GM12875 (cell line): ENCODE measurements at regions not wholly inside any gene's neighbourhood (a gene's known extent, or its start where the extent isn't known, plus 50 kb on each side); places are given as distances from the start of the nearest gene placed in this dataset.

ENCODE experiments used
- H3K4me3 ChIP-seq: one replicate; pipeline ENCODE4 v1.5.1; 2011; ENCODE audit warnings: low read depth, low read length, control low read depth
- CTCF ChIP-seq: IDR thresholded peaks from 2 replicates; pipeline ENCODE4 v1.5.1; 2011; ENCODE audit warnings: low read depth, mild to moderate bottlenecking, control low read depth, inconsistent platforms, low read length, moderate library complexity, borderline replicate concordance; ENCODE audit not compliant: insufficient read depth

- no peak for TF ChIP-seq CTCF
- no peak overlapping the region for H3K4me3 ChIP-seq
Observed at GRCh38 chr4:71259911-71260331, 78.9 kb upstream of the SLC4A4 start.

DNA sequence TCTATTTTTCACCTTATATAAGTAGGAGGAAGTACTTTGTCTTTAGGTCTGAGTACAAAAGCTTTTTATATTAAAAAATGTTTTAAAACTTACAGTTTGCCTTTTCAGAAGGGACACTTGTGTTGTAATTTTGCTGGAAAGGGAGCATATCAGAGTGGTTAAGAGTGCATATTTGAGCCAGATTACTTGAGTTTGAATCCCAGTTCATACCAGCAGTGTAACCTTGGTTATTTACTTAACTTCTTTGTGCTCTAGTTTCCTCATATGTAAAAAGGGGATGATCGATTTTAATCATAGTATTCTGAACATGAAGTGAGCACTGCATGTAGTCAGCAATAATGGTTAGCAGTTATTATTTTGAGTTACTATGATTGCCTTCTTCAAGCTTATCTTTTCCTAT, 78.3 kb upstream of the SLC4A4 start:
- no peak for TF ChIP-seq CTCF
- H3K4me3 ChIP-seq, result no peak overlapping the region

DNA sequence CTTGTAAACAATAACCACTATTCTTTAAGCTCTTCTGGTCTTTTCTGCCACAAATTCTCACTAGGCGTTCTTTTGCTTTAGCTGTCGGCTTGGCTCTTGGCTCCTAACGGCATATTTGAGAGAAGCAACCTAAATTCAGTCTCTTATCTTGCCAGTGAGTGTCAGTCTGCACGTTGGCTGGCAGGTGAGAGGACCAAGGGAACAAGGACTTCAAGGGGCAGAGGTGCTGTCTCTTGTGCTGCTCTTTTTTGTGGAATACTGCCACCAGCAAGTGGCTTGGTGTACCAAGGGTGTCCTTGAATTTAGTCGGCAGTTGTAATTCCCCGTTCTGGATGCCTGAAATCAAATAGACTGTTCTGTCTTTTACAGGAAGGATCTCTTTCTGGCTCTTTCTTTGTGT, 77.8 kb upstream of the SLC4A4 start:
- no peak for TF ChIP-seq CTCF

GRCh38 chr4:71261633-71262121, 77.1 kb upstream of the SLC4A4 start:
- no peak for TF ChIP-seq CTCF
- H3K4me3 ChIP-seq, result no peak overlapping the region

More for the DNA sequence above, 77.8 kb upstream of the SLC4A4 start:
- H3K4me3 ChIP-seq, result no peak overlapping the region

GRCh38 chr4:71262161-71262560, 76.7 kb upstream of the SLC4A4 start:
- no peak overlapping the region for H3K4me3 ChIP-seq
- no peak for TF ChIP-seq CTCF

- TF ChIP-seq CTCF, result no peak
- no peak overlapping the region for H3K4me3 ChIP-seq
Observed at GRCh38 chr4:71266090-71266794, 72.6 kb upstream of the SLC4A4 start.

DNA sequence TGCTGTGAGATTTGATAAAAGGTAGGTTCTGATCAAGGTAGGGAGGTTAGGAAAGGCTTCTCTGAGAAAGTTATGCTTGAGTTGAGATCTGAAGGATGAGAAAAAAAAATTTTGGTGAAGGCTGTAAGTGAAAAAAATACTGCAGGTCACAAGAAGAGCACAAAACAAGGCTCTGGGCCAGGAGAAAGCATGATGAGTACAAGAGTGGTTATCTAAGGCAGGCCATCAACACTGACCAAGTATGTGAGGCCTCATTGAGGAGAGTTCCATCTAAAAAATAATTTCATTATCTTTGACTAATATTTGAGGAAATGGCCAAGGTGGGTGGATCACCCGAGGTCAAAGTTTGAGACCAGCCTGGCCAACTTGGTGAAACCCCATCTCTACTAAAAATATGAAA, 71.6 kb upstream of the SLC4A4 start:
- H3K4me3 ChIP-seq, result no peak overlapping the region
- no peak for TF ChIP-seq CTCF
